GM12891 (cell line): ENCODE measurements at regions not wholly inside any gene's neighbourhood (a gene's known extent, or its start where the extent isn't known, plus 50 kb on each side); places are given as distances from the start of the nearest gene placed in this dataset.

Experiments
- PAX5 ChIP-seq: IDR thresholded peaks from 2 replicates; pipeline ENCODE4 v1.6.1; 2011; ENCODE audit warnings: low read length, moderate library complexity, mild to moderate bottlenecking; ENCODE audit not compliant: insufficient read depth, severe bottlenecking
- POLR2A ChIP-seq: IDR thresholded peaks from 2 replicates; pipeline ENCODE4 v1.6.1; 2011; ENCODE audit warnings: low read depth, low read length, control low read depth
- POLR2AphosphoS5 ChIP-seq: IDR thresholded peaks from 2 replicates; pipeline ENCODE4 v1.6.1; 2011; ENCODE audit warnings: low read depth, low read length, control low read depth
- POU2F2 ChIP-seq: IDR thresholded peaks from 2 replicates; pipeline ENCODE4 v1.6.1; 2011; ENCODE audit warnings: low read depth, mild to moderate bottlenecking, control low read depth, low read length, moderate library complexity
- TAF1 ChIP-seq: IDR thresholded peaks from 2 replicates; pipeline ENCODE4 v1.6.1; 2011; ENCODE audit warnings: low read depth, low read length, control low read depth

DNA sequence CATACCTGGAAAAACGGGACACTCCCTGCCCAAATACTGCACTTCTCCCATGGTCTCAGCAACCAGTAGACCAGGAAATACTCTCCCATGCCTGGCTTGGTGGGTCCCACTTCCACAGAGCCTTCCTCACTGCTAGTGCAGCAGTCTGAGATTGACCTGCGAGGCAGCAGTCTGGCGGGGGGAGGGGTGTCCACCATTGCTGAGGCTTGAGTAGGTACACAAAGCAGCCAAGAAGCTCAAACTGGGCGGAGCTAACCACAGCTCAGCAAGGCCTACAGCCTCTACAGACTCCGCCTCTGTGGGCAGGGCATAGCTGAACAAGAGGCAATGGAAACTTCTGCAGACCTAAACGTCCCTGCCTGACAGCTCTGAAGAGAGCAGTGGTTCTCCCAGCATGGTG, 191.5 kb upstream of the FTMT start:
- no peak for TF ChIP-seq POLR2A
- TF ChIP-seq POLR2AphosphoS5 = no peak
- TF ChIP-seq TAF1 = no peak
- no peak for TF ChIP-seq POU2F2
- no peak for TF ChIP-seq PAX5
